Neural cell (in vitro differentiated cells): ENCODE measurements at regions not wholly inside any gene's neighbourhood (a gene's known extent, or its start where the extent isn't known, plus 50 kb on each side); places are given as distances from the start of the nearest gene placed in this dataset.

ENCODE experiments used
- EP300 ChIP-seq: fragments of 450-650 bp; conservative IDR thresholded peaks from 2 replicates; pipeline ENCODE4 v1.6.1; 2014; ENCODE audit warnings: antibody characterized with exemption, mild to moderate bottlenecking, moderate library complexity; ENCODE audit not compliant: poor library complexity, severe bottlenecking
- EZH2 ChIP-seq: fragments of 200-600, 300-800 bp; shearing (Covaris generic), sonication (generic); IDR thresholded peaks from 2 replicates; pipeline ENCODE4 v1.6.1; 2014; ENCODE audit warnings: antibody characterized with exemption, low read length, borderline replicate concordance, mild to moderate bottlenecking; ENCODE audit not compliant: insufficient read depth, poor library complexity, severe bottlenecking
- MXI1 ChIP-seq: fragments of 450-650 bp; conservative IDR thresholded peaks from 2 replicates; pipeline ENCODE4 v1.6.1; 2014; ENCODE audit warnings: antibody characterized with exemption, mild to moderate bottlenecking; ENCODE audit not compliant: poor library complexity, severe bottlenecking
- TF ChIP-seq, protein P1 (sequence below): IDR thresholded peaks from 2 replicates; pipeline ENCODE4 v1.6.1; 2012; ENCODE audit warnings: borderline replicate concordance
- TF ChIP-seq, protein P2 (sequence below): fragments of 450-650 bp; IDR thresholded peaks from 2 replicates; pipeline ENCODE4 v1.5.1; 2014; ENCODE audit warnings: antibody characterized with exemption, mild to moderate bottlenecking, moderate library complexity; ENCODE audit not compliant: poor library complexity, severe bottlenecking

GRCh38 chr18:29154196-29154757 is 977.3 kb upstream of the CDH2 start:
- TF ChIP-seq EZH2 (no peak), MXI1 (no peak), EP300 (no peak)
- TF ChIP-seq, protein P1, sequence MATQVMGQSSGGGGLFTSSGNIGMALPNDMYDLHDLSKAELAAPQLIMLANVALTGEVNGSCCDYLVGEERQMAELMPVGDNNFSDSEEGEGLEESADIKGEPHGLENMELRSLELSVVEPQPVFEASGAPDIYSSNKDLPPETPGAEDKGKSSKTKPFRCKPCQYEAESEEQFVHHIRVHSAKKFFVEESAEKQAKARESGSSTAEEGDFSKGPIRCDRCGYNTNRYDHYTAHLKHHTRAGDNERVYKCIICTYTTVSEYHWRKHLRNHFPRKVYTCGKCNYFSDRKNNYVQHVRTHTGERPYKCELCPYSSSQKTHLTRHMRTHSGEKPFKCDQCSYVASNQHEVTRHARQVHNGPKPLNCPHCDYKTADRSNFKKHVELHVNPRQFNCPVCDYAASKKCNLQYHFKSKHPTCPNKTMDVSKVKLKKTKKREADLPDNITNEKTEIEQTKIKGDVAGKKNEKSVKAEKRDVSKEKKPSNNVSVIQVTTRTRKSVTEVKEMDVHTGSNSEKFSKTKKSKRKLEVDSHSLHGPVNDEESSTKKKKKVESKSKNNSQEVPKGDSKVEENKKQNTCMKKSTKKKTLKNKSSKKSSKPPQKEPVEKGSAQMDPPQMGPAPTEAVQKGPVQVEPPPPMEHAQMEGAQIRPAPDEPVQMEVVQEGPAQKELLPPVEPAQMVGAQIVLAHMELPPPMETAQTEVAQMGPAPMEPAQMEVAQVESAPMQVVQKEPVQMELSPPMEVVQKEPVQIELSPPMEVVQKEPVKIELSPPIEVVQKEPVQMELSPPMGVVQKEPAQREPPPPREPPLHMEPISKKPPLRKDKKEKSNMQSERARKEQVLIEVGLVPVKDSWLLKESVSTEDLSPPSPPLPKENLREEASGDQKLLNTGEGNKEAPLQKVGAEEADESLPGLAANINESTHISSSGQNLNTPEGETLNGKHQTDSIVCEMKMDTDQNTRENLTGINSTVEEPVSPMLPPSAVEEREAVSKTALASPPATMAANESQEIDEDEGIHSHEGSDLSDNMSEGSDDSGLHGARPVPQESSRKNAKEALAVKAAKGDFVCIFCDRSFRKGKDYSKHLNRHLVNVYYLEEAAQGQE = no peak
- TF ChIP-seq, protein P2, sequence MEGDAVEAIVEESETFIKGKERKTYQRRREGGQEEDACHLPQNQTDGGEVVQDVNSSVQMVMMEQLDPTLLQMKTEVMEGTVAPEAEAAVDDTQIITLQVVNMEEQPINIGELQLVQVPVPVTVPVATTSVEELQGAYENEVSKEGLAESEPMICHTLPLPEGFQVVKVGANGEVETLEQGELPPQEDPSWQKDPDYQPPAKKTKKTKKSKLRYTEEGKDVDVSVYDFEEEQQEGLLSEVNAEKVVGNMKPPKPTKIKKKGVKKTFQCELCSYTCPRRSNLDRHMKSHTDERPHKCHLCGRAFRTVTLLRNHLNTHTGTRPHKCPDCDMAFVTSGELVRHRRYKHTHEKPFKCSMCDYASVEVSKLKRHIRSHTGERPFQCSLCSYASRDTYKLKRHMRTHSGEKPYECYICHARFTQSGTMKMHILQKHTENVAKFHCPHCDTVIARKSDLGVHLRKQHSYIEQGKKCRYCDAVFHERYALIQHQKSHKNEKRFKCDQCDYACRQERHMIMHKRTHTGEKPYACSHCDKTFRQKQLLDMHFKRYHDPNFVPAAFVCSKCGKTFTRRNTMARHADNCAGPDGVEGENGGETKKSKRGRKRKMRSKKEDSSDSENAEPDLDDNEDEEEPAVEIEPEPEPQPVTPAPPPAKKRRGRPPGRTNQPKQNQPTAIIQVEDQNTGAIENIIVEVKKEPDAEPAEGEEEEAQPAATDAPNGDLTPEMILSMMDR = no peak
